ENCODE measurements at regions not wholly inside any gene's neighbourhood (a gene's known extent, or its start where the extent isn't known, plus 50 kb on each side); places are given as distances from the start of the nearest gene placed in this dataset.

GRCh38 chr11:103844327-103845215 lies 191.9 kb upstream of the DDI1 start:
- TF ChIP-seq, protein P1, sequence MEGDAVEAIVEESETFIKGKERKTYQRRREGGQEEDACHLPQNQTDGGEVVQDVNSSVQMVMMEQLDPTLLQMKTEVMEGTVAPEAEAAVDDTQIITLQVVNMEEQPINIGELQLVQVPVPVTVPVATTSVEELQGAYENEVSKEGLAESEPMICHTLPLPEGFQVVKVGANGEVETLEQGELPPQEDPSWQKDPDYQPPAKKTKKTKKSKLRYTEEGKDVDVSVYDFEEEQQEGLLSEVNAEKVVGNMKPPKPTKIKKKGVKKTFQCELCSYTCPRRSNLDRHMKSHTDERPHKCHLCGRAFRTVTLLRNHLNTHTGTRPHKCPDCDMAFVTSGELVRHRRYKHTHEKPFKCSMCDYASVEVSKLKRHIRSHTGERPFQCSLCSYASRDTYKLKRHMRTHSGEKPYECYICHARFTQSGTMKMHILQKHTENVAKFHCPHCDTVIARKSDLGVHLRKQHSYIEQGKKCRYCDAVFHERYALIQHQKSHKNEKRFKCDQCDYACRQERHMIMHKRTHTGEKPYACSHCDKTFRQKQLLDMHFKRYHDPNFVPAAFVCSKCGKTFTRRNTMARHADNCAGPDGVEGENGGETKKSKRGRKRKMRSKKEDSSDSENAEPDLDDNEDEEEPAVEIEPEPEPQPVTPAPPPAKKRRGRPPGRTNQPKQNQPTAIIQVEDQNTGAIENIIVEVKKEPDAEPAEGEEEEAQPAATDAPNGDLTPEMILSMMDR (conservative IDR thresholded peaks at IDR 0.05): no peak
- H3K27ac ChIP-seq: no peak overlapping the region

DNA sequence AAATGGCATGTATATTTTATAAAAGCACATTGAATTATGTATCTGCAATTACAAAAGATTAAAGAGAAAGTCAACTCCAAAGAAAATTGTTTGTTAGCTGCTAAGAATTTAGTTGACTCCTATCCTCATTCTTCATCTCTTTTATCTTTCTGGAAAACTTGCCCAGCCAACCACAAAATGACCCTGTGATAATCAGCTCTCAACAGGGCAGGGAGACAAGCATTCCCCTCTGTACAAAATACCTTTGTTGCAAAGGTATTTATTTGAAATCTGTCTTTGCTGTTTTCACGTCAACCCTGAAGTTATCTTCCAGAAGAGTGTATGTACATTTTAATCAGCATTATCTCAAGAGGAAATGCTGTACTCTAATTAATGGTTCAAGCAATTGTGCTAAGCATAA lies 191.1 kb upstream of the DDI1 start:
- TF ChIP-seq, protein P1 (conservative IDR thresholded peaks at IDR 0.05): no peak
- H3K27ac ChIP-seq: no peak overlapping the region

DNA sequence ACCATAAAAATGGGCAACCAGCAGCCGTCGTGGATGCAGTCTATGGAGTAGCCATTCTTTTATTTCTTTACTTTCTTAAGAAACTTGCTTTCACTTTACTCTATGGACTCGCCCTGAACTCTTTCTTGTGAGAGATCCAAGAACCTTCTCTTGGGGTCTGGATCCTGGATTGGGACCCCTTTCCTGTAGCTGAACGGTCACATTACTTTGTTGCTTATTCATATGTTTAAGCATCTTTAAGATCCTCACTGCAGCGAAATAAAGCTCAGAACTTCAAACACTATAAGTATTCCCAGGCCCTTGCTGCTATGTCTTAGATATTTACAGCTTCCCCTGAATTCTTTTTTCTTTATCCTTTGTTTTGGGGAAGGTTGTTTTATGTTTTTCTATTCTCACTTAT lies 187.8 kb upstream of the DDI1 start:
- TF ChIP-seq, protein P1 (conservative IDR thresholded peaks at IDR 0.05): no peak
- H3K27ac ChIP-seq: no peak overlapping the region

DNA sequence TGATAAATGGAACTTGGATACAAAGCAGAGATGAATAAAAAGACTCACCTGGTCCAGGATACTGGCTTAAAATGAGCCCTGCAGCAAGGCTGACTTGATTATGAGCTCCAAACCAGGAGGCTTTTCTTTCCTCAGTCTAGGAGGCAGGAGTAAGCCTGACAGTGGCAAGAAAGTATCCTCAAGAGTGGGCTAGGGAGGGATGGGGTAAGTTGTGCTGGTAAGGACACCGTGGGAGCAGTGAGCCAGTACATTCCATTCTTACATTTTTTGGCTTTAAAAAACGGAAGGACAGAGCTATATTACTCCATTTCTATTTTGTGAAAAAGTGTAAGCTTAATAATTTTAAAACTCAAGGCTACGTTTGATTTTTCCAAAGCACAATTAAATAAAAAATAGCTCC lies 187.1 kb upstream of the DDI1 start:
- TF ChIP-seq, protein P1 (conservative IDR thresholded peaks at IDR 0.05): no peak
- no peak overlapping the region for H3K27ac ChIP-seq

DNA sequence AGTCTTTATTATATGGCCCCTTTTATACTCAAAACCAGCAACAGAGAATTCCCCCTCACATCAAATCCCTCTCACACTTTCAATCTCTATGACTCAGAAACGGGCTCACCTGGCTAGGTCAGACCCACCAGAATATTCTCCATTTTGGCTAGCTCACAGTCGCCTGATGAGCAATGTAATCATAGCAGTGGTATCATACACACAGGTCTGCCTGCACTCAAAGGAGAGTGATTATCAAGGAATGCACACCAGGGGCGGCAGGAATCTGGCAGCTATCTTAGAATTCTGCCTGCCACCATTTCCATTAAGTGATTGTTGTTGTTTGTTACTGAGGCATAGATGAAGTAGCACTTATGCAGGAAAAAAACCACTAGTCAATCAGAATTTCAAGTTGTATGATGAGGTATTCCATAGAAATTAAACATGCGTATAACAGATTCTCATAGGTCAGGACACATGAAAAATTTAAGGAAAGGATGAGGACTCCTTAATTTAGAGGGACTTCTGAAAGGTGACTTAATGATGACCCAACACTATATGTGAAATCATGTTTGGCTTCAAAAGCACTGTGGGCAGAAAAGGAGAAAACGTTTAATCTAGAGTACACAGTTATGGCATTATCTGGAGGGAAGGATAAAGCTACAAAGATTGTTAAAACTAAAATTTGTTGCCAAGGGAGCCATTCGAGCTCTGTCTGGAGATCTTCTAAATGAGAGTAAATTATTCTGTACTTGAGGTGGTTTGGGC lies 185.8 kb upstream of the DDI1 start:
- H3K27ac ChIP-seq: no peak overlapping the region
- TF ChIP-seq, protein P1 (conservative IDR thresholded peaks at IDR 0.05): no peak

DNA sequence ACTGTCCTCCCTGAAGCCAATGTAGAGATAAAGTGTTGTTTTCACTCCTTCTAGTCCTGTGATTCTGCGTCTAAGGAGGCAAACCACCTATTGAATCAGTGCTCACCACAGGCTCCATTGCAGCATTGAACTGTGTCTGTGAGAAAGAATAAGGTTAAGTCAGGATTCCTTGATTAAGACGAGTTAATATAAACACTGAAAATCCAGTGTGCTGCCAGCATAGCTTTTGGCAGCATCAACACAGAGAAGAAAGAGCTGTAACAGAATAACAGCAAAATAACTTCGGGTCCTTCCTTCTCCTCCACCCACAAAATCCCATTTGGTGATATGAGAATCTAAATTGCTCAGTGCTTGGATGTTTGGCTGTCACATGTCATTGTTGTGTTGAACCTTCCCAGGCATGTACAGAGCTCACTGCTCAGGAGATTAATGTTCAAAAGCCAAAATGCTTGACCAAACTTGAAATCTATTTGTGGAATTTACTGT lies 185.2 kb upstream of the DDI1 start:
- TF ChIP-seq, protein P1 (conservative IDR thresholded peaks at IDR 0.05): no peak
- H3K27ac ChIP-seq: no peak overlapping the region
